Thyroid gland (tissue), 4 donors: ENCODE measurements at regions not wholly inside any gene's neighbourhood (a gene's known extent, or its start where the extent isn't known, plus 50 kb on each side); places are given as distances from the start of the nearest gene placed in this dataset.

ENCODE experiments used
- CTCF ChIP-seq, 6 experiments: fragments of 200-600 bp in 3 of 6; fragments of 450-650 bp in 3 of 6; sonication (generic) in 3 of 6; IDR thresholded peaks; one replicate each; pipeline ENCODE4 v1.5.1; 2016 to 2019; ENCODE audit warnings: antibody characterized with exemption in 6 of 6, mild to moderate bottlenecking in 2 of 6, inconsistent platforms in 1 of 6, moderate library complexity in 1 of 6
- POLR2A ChIP-seq, 2 donors: fragments of 450-650 bp; IDR thresholded peaks; one replicate each; pipeline ENCODE4 v1.6.1; 2017; ENCODE audit warnings: antibody characterized with exemption in 2 of 2, mild to moderate bottlenecking in 2 of 2, moderate library complexity in 1 of 2

GRCh38 chr9:19941874-19942273 is 153.0 kb upstream of the SLC24A2 start:
- no peak for TF ChIP-seq CTCF (IDR thresholded peaks at IDR 0.05)
- no peak for TF ChIP-seq POLR2A (IDR thresholded peaks at IDR 0.05)
